ENCODE measurements at regions not wholly inside any gene's neighbourhood (a gene's known extent, or its start where the extent isn't known, plus 50 kb on each side); places are given as distances from the start of the nearest gene placed in this dataset.

- Mint-ChIP-seq H3K27ac (no peak overlapping the region), H3K4me1 (no peaks in the 10 kb centered on the region), H3K27me3 (no peaks in the 10 kb centered on the region), H3K9me3 (peaks cover 4 to 6% of the 10 kb centered on the region in 2 donors), H3K4me3 (no peak overlapping the region)
- no peak for DNase-seq
- no peak for ATAC-seq
Observed at GRCh38 chr6:77340331-77340730, 123.0 kb downstream of the HTR1B start.

- no peak for DNase-seq
Observed at GRCh38 chr6:77339926-77340325, 123.4 kb downstream of the HTR1B start.

GRCh38 chr6:77337392-77337791 lies 125.9 kb downstream of the HTR1B start:
- Mint-ChIP-seq H3K9me3 (peaks cover 9 to 14% of the 10 kb centered on the region in 2 donors), H3K4me3 (no peak overlapping the region), H3K4me1 (no peaks in the 10 kb centered on the region), H3K27ac (no peak overlapping the region), H3K27me3 (no peaks in the 10 kb centered on the region)
- ATAC-seq (no peak), DNase-seq (no peak)

More at GRCh38 chr6:77339926-77340325, 123.4 kb downstream of the HTR1B start:
- no peak overlapping the region for H3K4me3 Mint-ChIP-seq
- no peak for ATAC-seq
- no peaks in the 10 kb centered on the region for H3K27me3 Mint-ChIP-seq
- peaks cover 4 to 6% of the 10 kb centered on the region in 2 donors for H3K9me3 Mint-ChIP-seq
- H3K4me1 Mint-ChIP-seq: no peaks in the 10 kb centered on the region
- no peak overlapping the region for H3K27ac Mint-ChIP-seq

GRCh38 chr6:77334093-77334492 lies 129.2 kb downstream of the HTR1B start:
- no peaks in the 10 kb centered on the region for H3K4me1 Mint-ChIP-seq
- H3K9me3 Mint-ChIP-seq: peaks cover 5 to 8% of the 10 kb centered on the region in 2 donors
- no peak for ATAC-seq
- no peak for DNase-seq
- H3K27ac Mint-ChIP-seq: no peak overlapping the region
- no peak overlapping the region for H3K4me3 Mint-ChIP-seq
- no peaks in the 10 kb centered on the region for H3K27me3 Mint-ChIP-seq

GRCh38 chr6:77332915-77333623 lies 130.2 kb downstream of the HTR1B start:
- Mint-ChIP-seq H3K27ac (no peak overlapping the region), H3K4me3 (no peak overlapping the region), H3K4me1 (no peaks in the 10 kb centered on the region), H3K9me3 (peaks cover 5 to 8% of the 10 kb centered on the region in 2 donors), H3K27me3 (no peaks in the 10 kb centered on the region)
- DNase-seq (no peak), ATAC-seq (peak; percentile 20)

GRCh38 chr6:77326711-77327110 lies 136.6 kb downstream of the HTR1B start:
- no peaks in the 10 kb centered on the region for H3K4me1 Mint-ChIP-seq
- ATAC-seq: no peak
- H3K27me3 Mint-ChIP-seq: no peaks in the 10 kb centered on the region
- H3K4me3 Mint-ChIP-seq: no peak overlapping the region
- H3K27ac Mint-ChIP-seq: no peak overlapping the region
- peaks cover 0 to 5% of the 10 kb centered on the region in 2 donors for H3K9me3 Mint-ChIP-seq
- DNase-seq: no peak

GRCh38 chr6:77326029-77326428 lies 137.3 kb downstream of the HTR1B start:
- no peaks in the 10 kb centered on the region for H3K27me3 Mint-ChIP-seq
- H3K9me3 Mint-ChIP-seq: peaks cover 0 to 5% of the 10 kb centered on the region in 2 donors
- no peak overlapping the region for H3K4me3 Mint-ChIP-seq
- DNase-seq (no peak), ATAC-seq (no peak)
- no peaks in the 10 kb centered on the region for H3K4me1 Mint-ChIP-seq
- no peak overlapping the region for H3K27ac Mint-ChIP-seq

- Mint-ChIP-seq H3K27ac (no peak overlapping the region), H3K27me3 (no peaks in the 10 kb centered on the region), H3K4me1 (no peaks in the 10 kb centered on the region), H3K9me3 (peaks cover 0 to 5% of the 10 kb centered on the region in 2 donors), H3K4me3 (no peak overlapping the region)
- DNase-seq: no peak
- ATAC-seq: no peak
Observed at GRCh38 chr6:77324866-77325265, 138.4 kb downstream of the HTR1B start.

GRCh38 chr6:77322604-77323003 lies 140.7 kb downstream of the HTR1B start:
- DNase-seq (no peak), ATAC-seq (no peak)
- peaks cover 0 to 5% of the 10 kb centered on the region in 2 donors for H3K9me3 Mint-ChIP-seq
- no peaks in the 10 kb centered on the region for H3K4me1 Mint-ChIP-seq
- H3K27me3 Mint-ChIP-seq: no peaks in the 10 kb centered on the region
- no peak overlapping the region for H3K27ac Mint-ChIP-seq
- no peak overlapping the region for H3K4me3 Mint-ChIP-seq

- Mint-ChIP-seq H3K27ac (no peak overlapping the region), H3K27me3 (no peaks in the 10 kb centered on the region), H3K4me3 (no peak overlapping the region), H3K4me1 (no peaks in the 10 kb centered on the region), H3K9me3 (no peaks in the 10 kb centered on the region)
- DNase-seq: no peak
- ATAC-seq: no peak
Observed at GRCh38 chr6:77318256-77318655, 145.0 kb downstream of the HTR1B start.

GRCh38 chr6:77313595-77313994 lies 149.7 kb downstream of the HTR1B start:
- Mint-ChIP-seq H3K4me3 (no peak overlapping the region), H3K9me3 (no peaks in the 10 kb centered on the region), H3K27me3 (no peaks in the 10 kb centered on the region), H3K27ac (no peak overlapping the region), H3K4me1 (no peaks in the 10 kb centered on the region)
- DNase-seq (no peak), ATAC-seq (no peak)

- DNase-seq (no peak), ATAC-seq (no peak)
- H3K27ac Mint-ChIP-seq: no peak overlapping the region
- no peaks in the 10 kb centered on the region for H3K4me1 Mint-ChIP-seq
- no peaks in the 10 kb centered on the region for H3K27me3 Mint-ChIP-seq
- peaks cover 11 to 24% of the 10 kb centered on the region in 2 donors for H3K9me3 Mint-ChIP-seq
- H3K4me3 Mint-ChIP-seq: no peak overlapping the region
Observed at GRCh38 chr6:77299931-77300330, 163.4 kb downstream of the HTR1B start.

- ATAC-seq (no peak), DNase-seq (no peak)
- no peaks in the 10 kb centered on the region for H3K4me1 Mint-ChIP-seq
- peaks cover 11 to 17% of the 10 kb centered on the region in 2 donors for H3K9me3 Mint-ChIP-seq
- H3K27ac Mint-ChIP-seq: no peak overlapping the region
- no peaks in the 10 kb centered on the region for H3K27me3 Mint-ChIP-seq
- no peak overlapping the region for H3K4me3 Mint-ChIP-seq
Observed at GRCh38 chr6:77298283-77298682, 165.0 kb downstream of the HTR1B start.

- Mint-ChIP-seq H3K9me3 (peaks cover 5 to 9% of the 10 kb centered on the region in 2 donors), H3K4me1 (no peaks in the 10 kb centered on the region), H3K4me3 (no peak overlapping the region), H3K27ac (no peak overlapping the region), H3K27me3 (no peaks in the 10 kb centered on the region)
- ATAC-seq (no peak), DNase-seq (no peak)
Observed at GRCh38 chr6:77292564-77293546, 170.4 kb downstream of the HTR1B start.

- Mint-ChIP-seq H3K9me3 (peaks cover under 1 to 7% of the 10 kb centered on the region in 2 donors), H3K27ac (no peak overlapping the region), H3K27me3 (no peaks in the 10 kb centered on the region), H3K4me1 (no peaks in the 10 kb centered on the region), H3K4me3 (no peak overlapping the region)
- DNase-seq (no peak), ATAC-seq (no peak)
Observed at GRCh38 chr6:77290798-77291197, 172.5 kb downstream of the HTR1B start.

GRCh38 chr6:77286541-77286940 lies 176.8 kb downstream of the HTR1B start:
- H3K9me3 Mint-ChIP-seq: peaks cover 0 to 14% of the 10 kb centered on the region in 2 donors
- DNase-seq: no peak
- no peak overlapping the region for H3K27ac Mint-ChIP-seq
- ATAC-seq: no peak
- no peak overlapping the region for H3K4me3 Mint-ChIP-seq
- H3K4me1 Mint-ChIP-seq: no peaks in the 10 kb centered on the region
- H3K27me3 Mint-ChIP-seq: no peaks in the 10 kb centered on the region

Data from stimulated activated naive CD8-positive, alpha-beta T cell treated with anti-CD3 and anti-CD28 coated beads, Interleukin-15, amount 100 ng/mL, for 72 hours (primary cell).